CD4-positive, alpha-beta T cell (primary cell): ENCODE measurements at regions not wholly inside any gene's neighbourhood (a gene's known extent, or its start where the extent isn't known, plus 50 kb on each side); places are given as distances from the start of the nearest gene placed in this dataset.

Source experiments
- ATAC-seq: fragments of 200-7000 bp; cut with Tn5 transposase; one replicate; pipeline ENCODE4 v1.10.0; 2022; ENCODE audit warnings: mild to moderate bottlenecking; ENCODE audit not compliant: poor library complexity
- CTCF ChIA-PET: fragments of 350-600 bp; sonication (Branson Sonifier 250); formaldehyde crosslinking; loops from one replicate; lab custom pipeline; 2021; ENCODE audit warnings: antibody characterized with exemption, inconsistent platforms; lab: Charles Lee
- POLR2A ChIA-PET: fragments of 350-600 bp; sonication (Branson Sonifier 250); formaldehyde crosslinking; loops from one replicate; lab custom pipeline; 2021; ENCODE audit warnings: antibody characterized with exemption, inconsistent platforms; lab: Charles Lee
- DNase-seq, 14 experiments: peaks; one replicate each; pipeline ENCODE4 v3.0.0-alpha.2; 2013 to 2020; ENCODE audit warnings: mixed read lengths in 2 of 14
- H3K27ac ChIP-seq, 2 donors: one replicate each; pipeline versions ENCODE4 v1.5.1 to v1.7.0; 2013; ENCODE audit warnings: low read length in 2 of 2, low read depth in 1 of 2, mild to moderate bottlenecking in 1 of 2
- H3K27me3 ChIP-seq, 2 experiments: 1 replicate in 1 of 2; 2 replicates in 1 of 2; pipeline versions ENCODE4 v1.6.1 to v1.7.0; 2013; ENCODE audit warnings: low read length in 2 of 2, control low read depth in 1 of 2, mild to moderate bottlenecking in 1 of 2, moderate library complexity in 1 of 2; ENCODE audit not compliant: insufficient read depth in 2 of 2, control insufficient read depth in 1 of 2
- H3K36me3 ChIP-seq: one replicate; pipeline ENCODE4 v1.6.1; 2013; ENCODE audit warnings: low read length, control low read depth; ENCODE audit not compliant: insufficient read depth
- H3K4me1 ChIP-seq: one replicate; pipeline ENCODE4 v1.6.1; 2013; ENCODE audit warnings: low read length, control low read depth; ENCODE audit not compliant: insufficient read depth
- H3K4me3 ChIP-seq: one replicate; pipeline ENCODE4 v1.5.1; 2013; ENCODE audit warnings: mild to moderate bottlenecking, low read length, moderate library complexity
- H3K9me3 ChIP-seq, 2 experiments: 1 replicate in 1 of 2; 2 replicates in 1 of 2; pipeline versions ENCODE4 v1.6.1 to v1.7.0; 2013; ENCODE audit warnings: low read length in 2 of 2, mild to moderate bottlenecking in 2 of 2, control low read depth in 1 of 2, moderate library complexity in 1 of 2; ENCODE audit not compliant: control insufficient read depth in 1 of 2, insufficient read depth in 1 of 2
- H3K27ac Mint-ChIP-seq: one replicate; pipeline ENCODE4 v1.8.0; 2020; ENCODE audit warnings: mixed read lengths
- H3K27me3 Mint-ChIP-seq: one replicate; pipeline ENCODE4 v1.8.0; 2021; ENCODE audit warnings: mixed read lengths
- H3K36me3 Mint-ChIP-seq: one replicate; pipeline ENCODE4 v1.8.0; 2021; ENCODE audit warnings: low read depth, mixed read lengths
- H3K4me1 Mint-ChIP-seq: one replicate; pipeline ENCODE4 v1.8.0; 2021; ENCODE audit warnings: low read depth, mixed read lengths
- H3K4me3 Mint-ChIP-seq: one replicate; pipeline ENCODE4 v1.8.0; 2020; ENCODE audit warnings: mild to moderate bottlenecking, mixed read lengths
- H3K9me3 Mint-ChIP-seq: one replicate; pipeline ENCODE4 v1.8.0; 2020; ENCODE audit warnings: mixed read lengths
- intact Hi-C, 2 experiments: fragments of 100-400 bp; cut with DNase I in 1 of 2; cut with micrococcal nuclease in 1 of 2; formaldehyde crosslinking; loops; one replicate each; pipeline versions ENCODE4 v1.15.1 to v1.9.0; 2023 to 2025; cut with DNase I, micrococcal nuclease
- TF ChIP-seq, protein P1 (sequence below): fragments of 200-600 bp; IDR thresholded peaks from one replicate; pipeline ENCODE4 v1.8.0; 2022; ENCODE audit warnings: antibody characterized with exemption, mild to moderate bottlenecking

GRCh38 chr13:97091196-97091595 lies 96.9 kb upstream of the OXGR1 start:
- peaks cover 0 to 5% of the 10 kb centered on the region in 2 experiments for H3K9me3 ChIP-seq
- CTCF ChIA-PET, result no interaction called here
- peaks cover 4% of the 10 kb centered on the region for H3K27me3 Mint-ChIP-seq
- H3K36me3 Mint-ChIP-seq, result no peaks in the 10 kb centered on the region
- no peak overlapping the region for H3K27ac ChIP-seq
- H3K4me1 ChIP-seq, result no peaks in the 10 kb centered on the region
- H3K36me3 ChIP-seq, result no peaks in the 10 kb centered on the region
- DNase-seq (no peak), ATAC-seq (no peak)
- POLR2A ChIA-PET, result no interaction called here
- no peak overlapping the region for H3K27ac Mint-ChIP-seq
- intact Hi-C loops, result no loop called here
- no peaks in the 10 kb centered on the region for H3K4me1 Mint-ChIP-seq
- H3K4me3 ChIP-seq, result no peak overlapping the region
- H3K9me3 Mint-ChIP-seq, result peaks cover 4% of the 10 kb centered on the region
- no peak overlapping the region for H3K4me3 Mint-ChIP-seq
- TF ChIP-seq, protein P1, sequence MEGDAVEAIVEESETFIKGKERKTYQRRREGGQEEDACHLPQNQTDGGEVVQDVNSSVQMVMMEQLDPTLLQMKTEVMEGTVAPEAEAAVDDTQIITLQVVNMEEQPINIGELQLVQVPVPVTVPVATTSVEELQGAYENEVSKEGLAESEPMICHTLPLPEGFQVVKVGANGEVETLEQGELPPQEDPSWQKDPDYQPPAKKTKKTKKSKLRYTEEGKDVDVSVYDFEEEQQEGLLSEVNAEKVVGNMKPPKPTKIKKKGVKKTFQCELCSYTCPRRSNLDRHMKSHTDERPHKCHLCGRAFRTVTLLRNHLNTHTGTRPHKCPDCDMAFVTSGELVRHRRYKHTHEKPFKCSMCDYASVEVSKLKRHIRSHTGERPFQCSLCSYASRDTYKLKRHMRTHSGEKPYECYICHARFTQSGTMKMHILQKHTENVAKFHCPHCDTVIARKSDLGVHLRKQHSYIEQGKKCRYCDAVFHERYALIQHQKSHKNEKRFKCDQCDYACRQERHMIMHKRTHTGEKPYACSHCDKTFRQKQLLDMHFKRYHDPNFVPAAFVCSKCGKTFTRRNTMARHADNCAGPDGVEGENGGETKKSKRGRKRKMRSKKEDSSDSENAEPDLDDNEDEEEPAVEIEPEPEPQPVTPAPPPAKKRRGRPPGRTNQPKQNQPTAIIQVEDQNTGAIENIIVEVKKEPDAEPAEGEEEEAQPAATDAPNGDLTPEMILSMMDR, result no peak
- H3K27me3 ChIP-seq, result no peaks in the 10 kb centered on the region

DNA sequence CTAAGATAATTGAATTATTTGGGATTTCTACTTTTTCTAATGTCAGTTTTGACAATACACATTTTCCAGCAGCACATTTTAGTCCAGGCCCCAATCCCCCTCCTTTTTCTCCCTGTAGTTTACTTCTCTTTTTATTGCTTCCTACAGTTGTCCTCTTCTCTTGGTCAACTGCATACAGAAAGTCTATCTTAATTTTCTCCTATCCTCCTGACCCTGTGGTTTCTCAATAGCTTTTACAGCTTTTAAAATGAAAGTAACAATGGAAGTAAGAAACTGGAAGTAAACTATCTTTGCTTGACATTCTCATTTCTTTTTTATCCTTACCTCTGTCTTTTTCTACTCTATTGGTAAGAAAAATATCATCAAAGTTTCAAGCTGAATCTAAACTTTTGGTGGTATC lies 106.5 kb upstream of the OXGR1 start:
- ChIA-PET POLR2A (no interaction called here), CTCF (interaction anchor here (0.9 kb wide), 1 partner anchor 9 kb away, joined by 5 read pairs; no protein-coding TSS in a partner anchor)
- intact Hi-C loops, result no loop called here
- Mint-ChIP-seq H3K36me3 (no peaks in the 10 kb centered on the region), H3K4me1 (no peaks in the 10 kb centered on the region), H3K27me3 (peaks cover 22% of the 10 kb centered on the region), H3K27ac (no peak overlapping the region), H3K4me3 (no peak overlapping the region), H3K9me3 (peaks cover 3% of the 10 kb centered on the region)
- Histone ChIP-seq H3K36me3 (no peaks in the 10 kb centered on the region), H3K27me3 (no peaks in the 10 kb centered on the region), H3K4me1 (no peaks in the 10 kb centered on the region), H3K9me3 (no peaks in the 10 kb centered on the region), H3K27ac (no peak overlapping the region), H3K4me3 (no peak overlapping the region)
- no peak for DNase-seq
- ATAC-seq, result no peak
- TF ChIP-seq, protein P1, result no peak

DNA sequence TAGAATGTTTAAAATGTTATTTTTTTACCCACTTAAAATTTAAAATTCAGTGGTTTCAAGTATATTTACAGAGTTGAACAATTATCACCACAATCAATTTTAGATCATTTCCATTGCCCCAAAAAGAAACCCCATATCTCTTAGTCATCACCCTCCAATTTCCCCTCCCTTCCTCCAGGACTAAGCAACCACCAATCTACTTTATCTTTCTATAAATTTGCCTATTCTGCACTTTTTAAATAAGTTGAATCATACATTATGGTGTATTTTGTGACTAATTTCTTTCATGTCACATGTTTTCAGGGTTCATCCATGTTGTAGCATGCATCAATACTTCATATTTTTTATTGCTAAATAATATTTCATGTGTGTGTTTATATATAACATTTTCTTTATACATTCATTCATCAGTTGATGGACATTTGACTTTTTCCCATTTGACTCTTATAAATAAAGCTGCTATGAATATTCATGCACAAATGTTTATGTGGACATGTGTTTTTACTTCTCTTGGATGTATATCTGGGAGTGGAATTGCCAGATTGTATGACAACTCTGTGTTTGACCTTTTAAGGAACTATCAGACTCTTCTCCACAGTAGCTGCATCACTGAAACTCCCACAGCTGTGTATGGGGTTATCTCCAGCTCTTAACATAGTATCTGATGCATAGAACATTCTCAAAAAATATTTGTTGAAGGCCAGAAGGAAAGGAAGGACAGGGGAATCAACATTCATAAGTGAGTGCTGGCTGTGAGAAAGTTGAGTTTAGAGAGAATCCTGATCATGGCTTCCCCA lies 107.8 kb upstream of the OXGR1 start:
- ATAC-seq (no peak), DNase-seq (no peak)
- no peaks in the 10 kb centered on the region for H3K4me1 Mint-ChIP-seq
- TF ChIP-seq, protein P1, result no peak
- CTCF ChIA-PET, result no interaction called here
- peaks cover 3% of the 10 kb centered on the region for H3K9me3 Mint-ChIP-seq
- no peak overlapping the region for H3K4me3 Mint-ChIP-seq
- Histone ChIP-seq H3K27ac (no peak overlapping the region), H3K27me3 (no peaks in the 10 kb centered on the region), H3K36me3 (no peaks in the 10 kb centered on the region), H3K9me3 (no peaks in the 10 kb centered on the region), H3K4me1 (no peaks in the 10 kb centered on the region), H3K4me3 (no peak overlapping the region)
- H3K27me3 Mint-ChIP-seq, result peaks cover 22% of the 10 kb centered on the region
- H3K27ac Mint-ChIP-seq, result no peak overlapping the region
- intact Hi-C loops, result no loop called here
- H3K36me3 Mint-ChIP-seq, result no peaks in the 10 kb centered on the region
- POLR2A ChIA-PET, result no interaction called here
